ENCODE measurements at regions not wholly inside any gene's neighbourhood (a gene's known extent, or its start where the extent isn't known, plus 50 kb on each side); places are given as distances from the start of the nearest gene placed in this dataset.
"Not testable (repeated sequence)": the region's sequence is repeated elsewhere in the genome, so short reads cannot be mapped to it uniquely, and the experiment has no call there.

GRCh38 chr14:30160608-30161007 lies 233.0 kb upstream of the PRKD1 start:
- no peak for DNase-seq (ENCODE audit: low read depth)

GRCh38 chr14:30162066-30162465 lies 234.4 kb upstream of the PRKD1 start:
- DNase-seq (ENCODE audit: low read depth), result no peak

GRCh38 chr14:30165255-30165654 lies 237.6 kb upstream of the PRKD1 start:
- DNase-seq (ENCODE audit: low read depth), result no peak

- DNase-seq (ENCODE audit: low read depth), result no peak
Observed at GRCh38 chr14:30177781-30178180, 250.1 kb upstream of the PRKD1 start.

- no peak for DNase-seq (ENCODE audit: low read depth)
Observed at GRCh38 chr14:30179381-30180130, 251.9 kb upstream of the PRKD1 start.

- DNase-seq (ENCODE audit: low read depth), result no peak
Observed at GRCh38 chr14:30180219-30180618, 252.6 kb upstream of the PRKD1 start.

- DNase-seq (ENCODE audit: low read depth), result no peak
Observed at GRCh38 chr14:30185832-30186231, 258.2 kb upstream of the PRKD1 start.

GRCh38 chr14:30191639-30192279 lies 264.1 kb upstream of the PRKD1 start:
- no peak for DNase-seq (ENCODE audit: low read depth)

- DNase-seq (ENCODE audit: low read depth), result no peak
Observed at GRCh38 chr14:30193101-30193500, 265.5 kb upstream of the PRKD1 start.

GRCh38 chr14:30193845-30194501 lies 266.3 kb upstream of the PRKD1 start:
- no peak for DNase-seq (ENCODE audit: low read depth)

- DNase-seq (ENCODE audit: low read depth), result no peak
Observed at GRCh38 chr14:30194741-30195148, 267.1 kb upstream of the PRKD1 start.

- no peak for DNase-seq (ENCODE audit: low read depth)
Observed at GRCh38 chr14:30195941-30196340, 268.3 kb upstream of the PRKD1 start.

- DNase-seq (ENCODE audit: low read depth), result no peak
Observed at GRCh38 chr14:30196861-30197260, 269.2 kb upstream of the PRKD1 start.

GRCh38 chr14:30198720-30199119 lies 271.1 kb upstream of the PRKD1 start:
- not testable (repeated sequence) for DNase-seq (ENCODE audit: low read depth)

GRCh38 chr14:30204431-30204980 lies 276.9 kb upstream of the PRKD1 start:
- no peak for DNase-seq (ENCODE audit: low read depth)

- DNase-seq (ENCODE audit: low read depth), result no peak
Observed at GRCh38 chr14:30209136-30209535, 281.5 kb upstream of the PRKD1 start.

GRCh38 chr14:30210630-30211029 lies 283.0 kb upstream of the PRKD1 start:
- no peak for DNase-seq (ENCODE audit: low read depth)

GRCh38 chr14:30211326-30211725 lies 283.7 kb upstream of the PRKD1 start:
- no peak for DNase-seq (ENCODE audit: low read depth)

GRCh38 chr14:30214014-30214413 lies 286.4 kb upstream of the PRKD1 start:
- DNase-seq (ENCODE audit: low read depth), result no peak

GRCh38 chr14:30214461-30215090 lies 286.9 kb upstream of the PRKD1 start:
- DNase-seq (ENCODE audit: low read depth), result no peak

GRCh38 chr14:30218907-30219306 lies 291.3 kb upstream of the PRKD1 start:
- DNase-seq (ENCODE audit: low read depth), result no peak

GRCh38 chr14:30221546-30221945 lies 293.9 kb upstream of the PRKD1 start:
- no peak for DNase-seq (ENCODE audit: low read depth)
